Right lobe of liver (tissue), 4 donors: ENCODE measurements at regions not wholly inside any gene's neighbourhood (a gene's known extent, or its start where the extent isn't known, plus 50 kb on each side); places are given as distances from the start of the nearest gene placed in this dataset.

Experiments used
- POLR2A ChIP-seq: fragments of 450-650 bp; IDR thresholded peaks from one replicate; pipeline ENCODE4 v1.6.1; 2017; ENCODE audit warnings: antibody characterized with exemption, mild to moderate bottlenecking
- TF ChIP-seq, protein P1 (sequence below), 4 donors: fragments of 200-600 bp in 3 of 4; fragments of 450-650 bp in 1 of 4; IDR thresholded peaks; one replicate each; pipeline versions ENCODE4 v1.5.1 to v1.8.0; 2016 to 2022; ENCODE audit warnings: antibody characterized with exemption in 4 of 4, mild to moderate bottlenecking in 2 of 4
- donor health status: DM: no; HTN: no; CAD: no.
- donor health status: DM: no; HTN: no; CAD: no.
- donor health status: DM: no; HTN: yes; CAD: no.

DNA sequence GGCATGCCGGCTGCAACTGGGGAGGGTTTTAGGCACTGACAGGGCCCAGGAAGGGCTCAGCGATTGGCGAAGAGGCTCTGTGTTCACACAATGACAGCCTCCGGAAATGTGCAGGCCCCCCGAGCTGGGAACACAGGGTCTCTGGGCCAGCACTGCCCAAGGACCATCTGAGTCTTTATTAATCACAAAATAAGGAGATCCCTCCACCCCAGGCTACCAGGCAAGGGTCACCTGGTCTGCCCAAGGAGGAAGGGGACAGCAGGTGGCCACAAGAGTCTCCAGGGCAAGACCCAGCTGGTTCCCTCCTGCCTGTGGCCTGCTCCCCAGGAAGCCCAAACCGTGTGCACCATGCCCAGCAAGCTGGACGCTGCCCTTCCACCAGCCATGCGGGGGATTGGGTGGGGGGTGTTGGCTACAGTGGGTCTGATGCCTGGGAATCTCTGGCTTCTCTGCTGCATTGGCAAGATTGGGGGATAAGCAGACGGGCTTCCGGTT is 52.1 kb upstream of the TNRC6C start:
- TF ChIP-seq, protein P1, sequence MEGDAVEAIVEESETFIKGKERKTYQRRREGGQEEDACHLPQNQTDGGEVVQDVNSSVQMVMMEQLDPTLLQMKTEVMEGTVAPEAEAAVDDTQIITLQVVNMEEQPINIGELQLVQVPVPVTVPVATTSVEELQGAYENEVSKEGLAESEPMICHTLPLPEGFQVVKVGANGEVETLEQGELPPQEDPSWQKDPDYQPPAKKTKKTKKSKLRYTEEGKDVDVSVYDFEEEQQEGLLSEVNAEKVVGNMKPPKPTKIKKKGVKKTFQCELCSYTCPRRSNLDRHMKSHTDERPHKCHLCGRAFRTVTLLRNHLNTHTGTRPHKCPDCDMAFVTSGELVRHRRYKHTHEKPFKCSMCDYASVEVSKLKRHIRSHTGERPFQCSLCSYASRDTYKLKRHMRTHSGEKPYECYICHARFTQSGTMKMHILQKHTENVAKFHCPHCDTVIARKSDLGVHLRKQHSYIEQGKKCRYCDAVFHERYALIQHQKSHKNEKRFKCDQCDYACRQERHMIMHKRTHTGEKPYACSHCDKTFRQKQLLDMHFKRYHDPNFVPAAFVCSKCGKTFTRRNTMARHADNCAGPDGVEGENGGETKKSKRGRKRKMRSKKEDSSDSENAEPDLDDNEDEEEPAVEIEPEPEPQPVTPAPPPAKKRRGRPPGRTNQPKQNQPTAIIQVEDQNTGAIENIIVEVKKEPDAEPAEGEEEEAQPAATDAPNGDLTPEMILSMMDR (IDR thresholded peaks at IDR 0.05) = no peak
- no peak for TF ChIP-seq POLR2A
